Fibroblast of mammary gland (primary cell): ENCODE measurements at regions not wholly inside any gene's neighbourhood (a gene's known extent, or its start where the extent isn't known, plus 50 kb on each side); places are given as distances from the start of the nearest gene placed in this dataset.
"Not testable (repeated sequence)": the region's sequence is repeated elsewhere in the genome, so short reads cannot be mapped to it uniquely, and the experiment has no call there.

Source experiments
- DNase-seq: peaks from one replicate; pipeline ENCODE4 v3.0.0-alpha.2; 2010; ENCODE audit warnings: low read depth
- H3K4me3 ChIP-seq: 2 replicates; pipeline ENCODE4 v1.5.1; 2011; ENCODE audit warnings: low read depth, mild to moderate bottlenecking, low read length, moderate library complexity; ENCODE audit not compliant: control insufficient read depth
- CTCF ChIP-seq: conservative IDR thresholded peaks from 2 replicates; pipeline ENCODE4 v1.5.1; 2011; ENCODE audit warnings: low read depth, low read length, inconsistent platforms; ENCODE audit not compliant: control insufficient read depth, insufficient read depth

GRCh38 chr3:20563985-20564384 lies 378.0 kb upstream of the SGO1 start:
- DNase-seq = no peak
- no peak overlapping the region for H3K4me3 ChIP-seq
- TF ChIP-seq CTCF = no peak

GRCh38 chr3:20563251-20563650 lies 377.2 kb upstream of the SGO1 start:
- TF ChIP-seq CTCF = no peak
- no peak overlapping the region for H3K4me3 ChIP-seq
- DNase-seq = peak; percentile 20

- no peak overlapping the region for H3K4me3 ChIP-seq
- TF ChIP-seq CTCF = no peak
- peak; percentile 49 for DNase-seq
Measured at GRCh38 chr3:20561166-20561565, 375.2 kb upstream of the SGO1 start.

GRCh38 chr3:20560446-20560845 lies 374.4 kb upstream of the SGO1 start:
- not testable (repeated sequence) for H3K4me3 ChIP-seq

GRCh38 chr3:20558161-20558560 lies 372.2 kb upstream of the SGO1 start:
- DNase-seq = no peak
- H3K4me3 ChIP-seq = no peak overlapping the region
- TF ChIP-seq CTCF = no peak

More at GRCh38 chr3:20560446-20560845, 374.4 kb upstream of the SGO1 start:
- DNase-seq = not testable (repeated sequence)

- no peak for TF ChIP-seq CTCF
- DNase-seq = no peak
- H3K4me3 ChIP-seq = no peak overlapping the region
Measured at GRCh38 chr3:20556661-20557060, 370.7 kb upstream of the SGO1 start.

- H3K4me3 ChIP-seq = no peak overlapping the region
- no peak for DNase-seq
- TF ChIP-seq CTCF = no peak
Measured at GRCh38 chr3:20552605-20553275, 366.7 kb upstream of the SGO1 start.

- not testable (repeated sequence) for H3K4me3 ChIP-seq, DNase-seq
Measured at GRCh38 chr3:20547361-20548269, 361.6 kb upstream of the SGO1 start.
